B cell (primary cell): ENCODE measurements at regions not wholly inside any gene's neighbourhood (a gene's known extent, or its start where the extent isn't known, plus 50 kb on each side); places are given as distances from the start of the nearest gene placed in this dataset.

ENCODE experiments used
- ATAC-seq: fragments of 200-7000 bp; cut with Tn5 transposase; one replicate; pipeline ENCODE4 v1.10.0; 2021; ENCODE audit warnings: low read depth, mild to moderate bottlenecking, moderate number of reproducible peaks, moderate library complexity
- CTCF ChIA-PET: fragments of 350-600 bp; sonication (Branson Sonifier 250); formaldehyde crosslinking; loops from one replicate; lab custom pipeline; 2021; ENCODE audit warnings: antibody characterized with exemption, inconsistent platforms; lab: Charles Lee
- POLR2A ChIA-PET: fragments of 350-600 bp; sonication (Branson Sonifier 250); formaldehyde crosslinking; loops from one replicate; lab custom pipeline; 2021; ENCODE audit warnings: antibody characterized with exemption; lab: Charles Lee
- DNase-seq: peaks from one replicate; pipeline ENCODE4 v3.0.0; 2013
- H2AFZ ChIP-seq: 2 replicates; pipeline ENCODE4 v1.6.1; 2012; ENCODE audit warnings: mild to moderate bottlenecking, low read depth, low read length; ENCODE audit not compliant: insufficient read depth, poor library complexity, severe bottlenecking
- H3K27ac ChIP-seq, 2 donors: 1 replicate in 1 of 2; 2 replicates in 1 of 2; pipeline ENCODE4 v1.5.1; 2012 to 2013; ENCODE audit warnings: low read length in 2 of 2, mild to moderate bottlenecking in 2 of 2, moderate library complexity in 1 of 2
- H3K27me3 ChIP-seq, 4 experiments: fragments of 200-600 bp in 1 of 4; sonication (generic) in 1 of 4; replicated peaks in 1 of 4; 1 replicate in 2 of 4; 2 replicates in 2 of 4; pipeline versions ENCODE4 v1.6.1 to v1.7.0; 2013 to 2016; ENCODE audit warnings: low read length in 3 of 4, mild to moderate bottlenecking in 2 of 4, mixed read lengths in 1 of 4, moderate library complexity in 1 of 4; ENCODE audit not compliant: insufficient read depth in 4 of 4, control insufficient read depth in 3 of 4; ENCODE audit errors: control extremely low read depth in 1 of 4
- H3K36me3 ChIP-seq, 2 experiments: replicated peaks in 1 of 2; 1 replicate in 1 of 2; 2 replicates in 1 of 2; pipeline versions ENCODE4 v1.6.1 to v1.7.1; 2013; ENCODE audit warnings: low read length in 1 of 2; ENCODE audit not compliant: insufficient read depth in 2 of 2, control insufficient read depth in 1 of 2; ENCODE audit errors: control extremely low read depth in 1 of 2, extremely low read depth in 1 of 2
- H3K4me1 ChIP-seq, 2 donors: fragments of 200-600 bp in 1 of 2; sonication (generic) in 1 of 2; 1 replicate in 1 of 2; 2 replicates in 1 of 2; pipeline versions ENCODE4 v1.5.1 to v1.6.1; 2013 to 2017; ENCODE audit warnings: low read length in 2 of 2; ENCODE audit not compliant: control insufficient read depth in 2 of 2, insufficient read depth in 2 of 2
- H3K4me2 ChIP-seq: replicated peaks from 2 replicates; pipeline ENCODE3; 2012; ENCODE audit warnings: mild to moderate bottlenecking, low read depth, low read length; ENCODE audit not compliant: poor library complexity, severe bottlenecking
- H3K4me3 ChIP-seq, 5 experiments: fragments of 200-600 bp in 1 of 5; sonication (generic) in 1 of 5; 1 replicate in 3 of 5; 2 replicates in 2 of 5; pipeline versions ENCODE4 v1.5.1 to v1.7.0; 2011 to 2016; ENCODE audit warnings: low read length in 4 of 5, mild to moderate bottlenecking in 4 of 5, low read depth in 2 of 5, control low read depth in 1 of 5, moderate library complexity in 1 of 5; ENCODE audit not compliant: insufficient read depth in 1 of 5; ENCODE audit errors: control extremely low read depth in 1 of 5, extremely low read depth in 1 of 5
- H3K79me2 ChIP-seq: fragments of 200-600 bp; sonication (generic); one replicate; pipeline ENCODE4 v1.6.0; 2016; ENCODE audit warnings: low read length; ENCODE audit not compliant: control insufficient read depth, insufficient read depth
- H3K9ac ChIP-seq: fragments of 200-600 bp; sonication (generic); 2 replicates; pipeline ENCODE4 v1.6.1; 2017; ENCODE audit warnings: mild to moderate bottlenecking, low read length, moderate library complexity
- H3K9me3 ChIP-seq, 3 donors: one replicate each; pipeline versions ENCODE4 v1.6.1 to v1.7.1; 2013; ENCODE audit warnings: low read length in 2 of 3; ENCODE audit not compliant: control insufficient read depth in 2 of 3, insufficient read depth in 1 of 3; ENCODE audit errors: control extremely low read depth in 1 of 3
- H4K20me1 ChIP-seq: 2 replicates; pipeline ENCODE4 v1.6.0; 2012; ENCODE audit warnings: mild to moderate bottlenecking, low read length; ENCODE audit not compliant: insufficient read depth, control insufficient read depth, poor library complexity, severe bottlenecking
- H3K27ac Mint-ChIP-seq: one replicate; pipeline ENCODE4 v1.8.0; 2021; ENCODE audit warnings: mixed read lengths
- H3K27me3 Mint-ChIP-seq: one replicate; pipeline ENCODE4 v1.8.0; 2021; ENCODE audit warnings: mixed read lengths
- H3K4me1 Mint-ChIP-seq: one replicate; pipeline ENCODE4 v1.8.0; 2021; ENCODE audit warnings: mixed read lengths
- H3K4me3 Mint-ChIP-seq: one replicate; pipeline ENCODE4 v1.8.0; 2021; ENCODE audit warnings: mixed read lengths
- H3K9me3 Mint-ChIP-seq: one replicate; pipeline ENCODE4 v1.8.0; 2022; ENCODE audit warnings: mixed read lengths; ENCODE audit not compliant: insufficient read depth
- CTCF ChIP-seq: fragments of 200-600 bp; IDR thresholded peaks from one replicate; pipeline ENCODE4 v1.8.0; 2022; ENCODE audit warnings: antibody characterized with exemption, mild to moderate bottlenecking
- EZH2 ChIP-seq: IDR thresholded peaks from 2 replicates; pipeline ENCODE4 v1.6.1; 2012; ENCODE audit warnings: borderline replicate concordance, low read depth, mild to moderate bottlenecking, moderate library complexity, low read length; ENCODE audit not compliant: insufficient read depth, poor library complexity, severe bottlenecking
- WGBS: methylation state at CpG from one replicate; pipeline ENCODE4 v1.1.5; 2013; ENCODE audit warnings: missing lambda C conversion rate; ENCODE audit not compliant: insufficient coverage; 5-methylcytosine and 5-hydroxymethylcytosine counted together
- intact Hi-C: fragments of 100-400 bp; cut with micrococcal nuclease; formaldehyde crosslinking; loops from one replicate; pipeline ENCODE4 v1.10.0; 2022

GRCh38 chrX:22404297-22404696, 131.6 kb downstream of the CBLL2 start:
- no peak for ATAC-seq
- Histone ChIP-seq H2AFZ (no peak overlapping the region), H3K4me3 (no peak overlapping the region), H3K27me3 (no peaks in the 10 kb centered on the region), H3K27ac (no peak overlapping the region), H3K79me2 (no peaks in the 10 kb centered on the region), H3K9me3 (no peaks in the 10 kb centered on the region), H3K4me2 (no peak overlapping the region), H3K36me3 (no peaks in the 10 kb centered on the region), H3K4me1 (no peaks in the 10 kb centered on the region), H3K9ac (no peak overlapping the region), H4K20me1 (no peaks in the 10 kb centered on the region)
- ChIA-PET CTCF (no interaction called here), POLR2A (no interaction called here)
- H3K4me3 Mint-ChIP-seq = no peak overlapping the region
- H3K27me3 Mint-ChIP-seq = no peaks in the 10 kb centered on the region
- WGBS = 80% methylated on average over 2 of the region's 3 CpGs
- DNase-seq = no peak
- intact Hi-C loops = no loop called here
- H3K9me3 Mint-ChIP-seq = no peaks in the 10 kb centered on the region
- H3K27ac Mint-ChIP-seq = no peak overlapping the region
- no peaks in the 10 kb centered on the region for H3K4me1 Mint-ChIP-seq
- TF ChIP-seq CTCF = no peak
- no peak for TF ChIP-seq EZH2

GRCh38 chrX:22406201-22406737, 133.6 kb downstream of the CBLL2 start:
- no peaks in the 10 kb centered on the region for H3K9me3 Mint-ChIP-seq
- POLR2A ChIA-PET = no interaction called here

More at GRCh38 chrX:22406201-22406737, 133.6 kb downstream of the CBLL2 start:
- Histone ChIP-seq H3K9ac (no peak overlapping the region), H3K79me2 (no peaks in the 10 kb centered on the region), H3K27ac (no peak overlapping the region), H3K27me3 (no peaks in the 10 kb centered on the region), H3K9me3 (no peaks in the 10 kb centered on the region), H3K4me1 (no peaks in the 10 kb centered on the region), H3K4me2 (no peak overlapping the region), H2AFZ (no peak overlapping the region), H3K4me3 (no peak overlapping the region), H3K36me3 (no peaks in the 10 kb centered on the region), H4K20me1 (no peaks in the 10 kb centered on the region)
- CTCF ChIA-PET = no interaction called here
- DNase-seq (no peak), ATAC-seq (no peak)
- intact Hi-C loops = no loop called here
- no peaks in the 10 kb centered on the region for H3K27me3 Mint-ChIP-seq
- TF ChIP-seq CTCF (no peak), EZH2 (no peak)
- H3K4me3 Mint-ChIP-seq = no peak overlapping the region
- H3K4me1 Mint-ChIP-seq = no peaks in the 10 kb centered on the region
- no peak overlapping the region for H3K27ac Mint-ChIP-seq
- WGBS = 93% methylated on average over 2 of the region's 5 CpGs
